ENCODE measurements at regions not wholly inside any gene's neighbourhood (a gene's known extent, or its start where the extent isn't known, plus 50 kb on each side); places are given as distances from the start of the nearest gene placed in this dataset.

- no peak for TF ChIP-seq CTCF (IDR thresholded peaks at IDR 0.05)
- no peaks in the 10 kb centered on the region for H3K36me3 ChIP-seq
- H3K4me1 ChIP-seq: no peaks in the 10 kb centered on the region
- H3K9me3 ChIP-seq: no peaks in the 10 kb centered on the region
- no peak for DNase-seq (ENCODE audit: low spot score in 2 of 2)
- no peak overlapping the region for H3K27ac ChIP-seq
- H3K27me3 ChIP-seq: no peaks in the 10 kb centered on the region
- intact Hi-C loops (cut with DNase I): no loop called here
- H3K4me3 ChIP-seq: no peak overlapping the region
Observed at GRCh38 chr2:103810875-103811274, 1043.0 kb upstream of the POU3F3 start.

- Histone ChIP-seq H3K27me3 (no peaks in the 10 kb centered on the region), H3K4me1 (no peaks in the 10 kb centered on the region), H3K27ac (no peak overlapping the region), H3K4me3 (no peak overlapping the region), H3K9me3 (no peaks in the 10 kb centered on the region), H3K36me3 (no peaks in the 10 kb centered on the region)
- no peak for DNase-seq (ENCODE audit: low spot score in 2 of 2)
- TF ChIP-seq CTCF (IDR thresholded peaks at IDR 0.05): no peak
- intact Hi-C loops (cut with DNase I): no loop called here
Observed at GRCh38 chr2:103814016-103814415, 1039.9 kb upstream of the POU3F3 start.

- intact Hi-C loops (cut with DNase I): no loop called here
- Histone ChIP-seq H3K9me3 (no peaks in the 10 kb centered on the region), H3K36me3 (no peaks in the 10 kb centered on the region), H3K4me1 (no peaks in the 10 kb centered on the region), H3K27me3 (no peaks in the 10 kb centered on the region), H3K4me3 (no peak overlapping the region), H3K27ac (no peak overlapping the region)
- DNase-seq (ENCODE audit: low spot score in 2 of 2): no peak
- no peak for TF ChIP-seq CTCF (IDR thresholded peaks at IDR 0.05)
Observed at GRCh38 chr2:103815731-103816130, 1038.2 kb upstream of the POU3F3 start.

- no peak for DNase-seq (ENCODE audit: low spot score in 2 of 2)
- H3K9me3 ChIP-seq: no peaks in the 10 kb centered on the region
- intact Hi-C loops (cut with DNase I): no loop called here
- H3K4me3 ChIP-seq: no peak overlapping the region
- H3K27me3 ChIP-seq: no peaks in the 10 kb centered on the region
- H3K4me1 ChIP-seq: no peaks in the 10 kb centered on the region
- TF ChIP-seq CTCF (IDR thresholded peaks at IDR 0.05): no peak
- no peaks in the 10 kb centered on the region for H3K36me3 ChIP-seq
- H3K27ac ChIP-seq: no peak overlapping the region
Observed at GRCh38 chr2:103817746-103818145, 1036.2 kb upstream of the POU3F3 start.

- Histone ChIP-seq H3K4me3 (no peak overlapping the region), H3K36me3 (no peaks in the 10 kb centered on the region), H3K9me3 (no peaks in the 10 kb centered on the region), H3K4me1 (no peaks in the 10 kb centered on the region), H3K27ac (no peak overlapping the region), H3K27me3 (no peaks in the 10 kb centered on the region)
- TF ChIP-seq CTCF (IDR thresholded peaks at IDR 0.05): no peak
- no peak for DNase-seq (ENCODE audit: low spot score in 2 of 2)
- intact Hi-C loops (cut with DNase I): no loop called here
Observed at GRCh38 chr2:103818176-103818575, 1035.7 kb upstream of the POU3F3 start.

GRCh38 chr2:103819599-103819998 is 1034.3 kb upstream of the POU3F3 start:
- no peak for TF ChIP-seq CTCF (IDR thresholded peaks at IDR 0.05)
- no peak overlapping the region for H3K4me3 ChIP-seq
- no peak for DNase-seq (ENCODE audit: low spot score in 2 of 2)

More at GRCh38 chr2:103819599-103819998, 1034.3 kb upstream of the POU3F3 start:
- Histone ChIP-seq H3K9me3 (no peaks in the 10 kb centered on the region), H3K27ac (no peak overlapping the region), H3K27me3 (no peaks in the 10 kb centered on the region), H3K4me1 (no peaks in the 10 kb centered on the region), H3K36me3 (no peaks in the 10 kb centered on the region)
- intact Hi-C loops (cut with DNase I): no loop called here

Data from ascending aorta (tissue), 2 donors.